ENCODE measurements at regions not wholly inside any gene's neighbourhood (a gene's known extent, or its start where the extent isn't known, plus 50 kb on each side); places are given as distances from the start of the nearest gene placed in this dataset.
"Not testable (repeated sequence)": the region's sequence is repeated elsewhere in the genome, so short reads cannot be mapped to it uniquely, and the experiment has no call there.

DNA sequence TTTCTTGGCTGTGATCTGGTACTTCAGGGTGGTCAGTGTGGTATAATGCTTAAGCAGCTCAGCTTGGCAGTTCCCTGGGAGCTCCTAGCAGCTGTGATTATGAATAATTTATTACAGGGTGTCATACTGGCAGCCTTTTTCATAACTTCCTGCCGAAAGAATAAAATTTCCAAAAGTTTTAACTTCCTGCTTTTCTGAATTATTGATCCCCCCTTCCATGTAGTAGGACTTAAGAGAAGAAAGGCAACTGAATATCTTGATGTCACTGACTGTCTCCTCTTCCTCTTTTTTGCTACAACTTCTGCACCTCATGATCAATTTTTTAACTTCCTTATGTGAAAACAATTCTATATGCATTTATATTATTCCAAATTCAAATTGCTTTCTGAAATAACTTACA lies 74.3 kb upstream of the SPEF2 start:
- no peak for DNase-seq
- H4K20me1 ChIP-seq (ENCODE audit: insufficient read depth) = no peaks in the 10 kb centered on the region
- no peaks in the 10 kb centered on the region for H3K4me1 ChIP-seq (ENCODE audit: insufficient read depth)
- TF ChIP-seq EZH2phosphoT487 (IDR thresholded peaks at IDR 0.05; ENCODE audit: insufficient read depth, low read depth) = no peak
- no peak for TF ChIP-seq EZH2 (IDR thresholded peaks at IDR 0.05; ENCODE audit: insufficient read depth, poor library complexity, severe bottlenecking)
- H3K27ac ChIP-seq = no peak overlapping the region
- H2AFZ ChIP-seq = no peak overlapping the region
- in situ Hi-C loops (cut with MboI) = no loop called here
- no peak overlapping the region for H3K4me3 ChIP-seq
- no peaks in the 10 kb centered on the region for H3K9me3 ChIP-seq (ENCODE audit: low read depth)
- H3K27me3 ChIP-seq (replicated peaks; ENCODE audit: insufficient read depth) = no peaks in the 10 kb centered on the region
- H3F3A ChIP-seq (ENCODE audit: insufficient read depth) = no peaks in the 10 kb centered on the region
- no peaks in the 10 kb centered on the region for H3K36me3 ChIP-seq (ENCODE audit: low read depth)
- H3K79me2 ChIP-seq (ENCODE audit: insufficient read depth) = no peaks in the 10 kb centered on the region
- no peaks in the 10 kb centered on the region for H3K9me2 ChIP-seq (ENCODE audit: insufficient read depth)
- H3K9ac ChIP-seq = no peak overlapping the region
- no peak overlapping the region for H3K4me2 ChIP-seq (ENCODE audit: unreplicated experiment)
- WGBS, 2 experiments (ENCODE audit: low coverage in 1 of 2, low lambda C conversion rate in 2 of 2, missing lambda C conversion rate in 2 of 2) = 0% methylated on average over 1 of the region's 1 CpG

DNA sequence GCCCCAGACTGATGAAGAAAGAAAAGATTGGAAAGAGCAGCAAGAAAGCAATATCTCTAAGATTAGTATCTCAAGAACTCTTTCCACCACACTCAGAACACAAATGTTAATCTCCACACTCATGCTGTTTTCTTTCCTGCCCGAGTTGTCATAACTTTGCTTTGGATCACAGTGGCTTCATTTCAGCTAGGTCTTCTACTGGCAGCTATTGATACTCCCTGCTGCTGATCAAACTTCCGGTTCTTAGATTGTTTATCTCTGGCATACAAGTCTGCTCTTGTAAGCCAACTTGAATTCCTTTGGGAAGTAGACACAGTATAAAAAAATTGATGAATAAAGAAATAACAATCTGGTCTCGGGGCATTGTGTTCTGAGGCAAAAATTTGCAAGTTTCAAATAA lies 77.7 kb upstream of the SPEF2 start:
- H3K27me3 ChIP-seq (replicated peaks; ENCODE audit: insufficient read depth) = no peaks in the 10 kb centered on the region
- H3K4me1 ChIP-seq (ENCODE audit: insufficient read depth) = no peaks in the 10 kb centered on the region
- no peaks in the 10 kb centered on the region for H3F3A ChIP-seq (ENCODE audit: insufficient read depth)
- no peaks in the 10 kb centered on the region for H3K79me2 ChIP-seq (ENCODE audit: insufficient read depth)
- no peak for DNase-seq
- H3K4me3 ChIP-seq = no peak overlapping the region
- TF ChIP-seq EZH2phosphoT487 (IDR thresholded peaks at IDR 0.05; ENCODE audit: insufficient read depth, low read depth) = no peak
- no peak for TF ChIP-seq EZH2 (IDR thresholded peaks at IDR 0.05; ENCODE audit: insufficient read depth, poor library complexity, severe bottlenecking)
- no peaks in the 10 kb centered on the region for H3K36me3 ChIP-seq (ENCODE audit: low read depth)
- H3K9me3 ChIP-seq (ENCODE audit: low read depth) = no peaks in the 10 kb centered on the region
- H3K27ac ChIP-seq = no peak overlapping the region
- WGBS, 2 experiments (ENCODE audit: low coverage in 1 of 2, low lambda C conversion rate in 2 of 2, missing lambda C conversion rate in 2 of 2) = 2 to 3% methylated on average over 3 of the region's 3 CpGs
- H3K4me2 ChIP-seq (ENCODE audit: unreplicated experiment) = no peak overlapping the region
- H3K9me2 ChIP-seq (ENCODE audit: insufficient read depth) = no peaks in the 10 kb centered on the region
- H2AFZ ChIP-seq = no peak overlapping the region
- H4K20me1 ChIP-seq (ENCODE audit: insufficient read depth) = no peaks in the 10 kb centered on the region
- no peak overlapping the region for H3K9ac ChIP-seq
- in situ Hi-C loops (cut with MboI) = no loop called here

DNA sequence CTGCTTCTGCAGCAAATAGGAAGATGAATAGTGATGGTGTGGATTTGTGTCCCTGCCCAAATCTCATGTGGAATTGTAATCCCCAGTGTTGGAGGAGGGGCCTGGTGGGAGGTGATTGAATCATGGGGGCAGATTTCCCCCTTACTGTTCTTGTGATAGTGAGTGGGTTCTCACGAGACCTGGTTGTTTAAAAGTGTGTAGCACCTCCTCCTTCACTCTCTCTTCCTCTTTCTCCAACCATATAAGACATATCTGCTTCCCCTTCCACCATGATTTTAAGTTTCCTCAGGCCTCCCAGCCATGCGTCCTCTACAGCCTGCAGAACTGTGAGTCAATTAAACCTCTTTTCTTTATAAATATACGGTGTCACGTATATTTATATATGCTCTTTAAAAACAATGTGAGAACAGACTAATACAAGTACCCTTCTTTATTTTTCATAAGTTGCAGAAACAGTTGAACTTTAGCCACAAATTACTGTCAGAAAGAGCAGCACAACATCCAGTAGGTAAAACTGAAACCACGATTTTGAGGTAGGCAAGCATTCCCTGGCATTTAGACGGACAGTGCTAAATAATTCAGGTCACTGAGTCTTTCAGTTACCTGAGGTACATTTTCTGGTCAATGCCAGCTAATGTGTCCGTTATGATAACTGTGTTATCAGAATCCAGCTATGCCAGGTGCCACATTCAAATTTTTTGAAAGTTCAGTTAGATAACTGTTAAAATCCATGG lies 79.3 kb upstream of the SPEF2 start:
- no peaks in the 10 kb centered on the region for H4K20me1 ChIP-seq (ENCODE audit: insufficient read depth)
- H3K27ac ChIP-seq = no peak overlapping the region
- H3K4me1 ChIP-seq (ENCODE audit: insufficient read depth) = no peaks in the 10 kb centered on the region
- no peak overlapping the region for H2AFZ ChIP-seq
- in situ Hi-C loops (cut with MboI) = no loop called here
- TF ChIP-seq EZH2phosphoT487 (IDR thresholded peaks at IDR 0.05; ENCODE audit: insufficient read depth, low read depth) (no peak), EZH2 (IDR thresholded peaks at IDR 0.05; ENCODE audit: insufficient read depth, poor library complexity, severe bottlenecking) (no peak)
- no peak overlapping the region for H3K9ac ChIP-seq
- no peak overlapping the region for H3K4me3 ChIP-seq
- no peaks in the 10 kb centered on the region for H3K36me3 ChIP-seq (ENCODE audit: low read depth)
- no peaks in the 10 kb centered on the region for H3K9me2 ChIP-seq (ENCODE audit: insufficient read depth)
- no peaks in the 10 kb centered on the region for H3K27me3 ChIP-seq (replicated peaks; ENCODE audit: insufficient read depth)
- no peaks in the 10 kb centered on the region for H3K79me2 ChIP-seq (ENCODE audit: insufficient read depth)
- H3K9me3 ChIP-seq (ENCODE audit: low read depth) = no peaks in the 10 kb centered on the region
- no peaks in the 10 kb centered on the region for H3F3A ChIP-seq (ENCODE audit: insufficient read depth)
- H3K4me2 ChIP-seq (ENCODE audit: unreplicated experiment) = no peak overlapping the region
- no peak for DNase-seq
- 44 to 51% methylated on average over 7 of the region's 7 CpGs for WGBS, 2 experiments (ENCODE audit: low coverage in 1 of 2, low lambda C conversion rate in 2 of 2, missing lambda C conversion rate in 2 of 2)

DNA sequence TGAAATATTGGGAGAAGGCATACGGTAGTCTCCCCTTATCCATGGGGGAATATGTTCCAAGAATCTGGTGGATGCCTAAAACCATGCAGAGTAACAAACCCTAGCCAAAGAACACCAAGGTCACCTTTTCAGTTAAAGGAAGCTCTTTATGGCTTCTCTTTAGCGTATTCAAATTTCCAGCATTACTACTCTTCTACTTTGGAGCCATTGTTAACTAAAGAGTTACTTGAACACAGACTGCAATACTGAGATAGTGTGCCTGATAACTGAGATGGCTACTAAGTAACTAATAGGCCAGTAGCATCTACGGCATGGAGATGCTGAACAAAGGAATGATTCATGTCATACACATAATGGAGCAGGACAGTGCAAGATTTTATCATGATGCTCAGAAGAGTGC lies 84.5 kb upstream of the SPEF2 start:
- no peak for TF ChIP-seq EZH2phosphoT487 (IDR thresholded peaks at IDR 0.05; ENCODE audit: insufficient read depth, low read depth)
- no peak for TF ChIP-seq EZH2 (IDR thresholded peaks at IDR 0.05; ENCODE audit: insufficient read depth, poor library complexity, severe bottlenecking)
- Histone ChIP-seq H3K27me3 (replicated peaks; ENCODE audit: insufficient read depth) (no peaks in the 10 kb centered on the region), H3K9ac (no peak overlapping the region), H3F3A (ENCODE audit: insufficient read depth) (no peaks in the 10 kb centered on the region), H3K9me2 (ENCODE audit: insufficient read depth) (no peaks in the 10 kb centered on the region), H3K4me2 (ENCODE audit: unreplicated experiment) (no peak overlapping the region), H3K36me3 (ENCODE audit: low read depth) (no peaks in the 10 kb centered on the region), H3K27ac (no peak overlapping the region), H2AFZ (no peak overlapping the region), H3K4me3 (no peak overlapping the region), H3K9me3 (ENCODE audit: low read depth) (no peaks in the 10 kb centered on the region), H4K20me1 (ENCODE audit: insufficient read depth) (no peaks in the 10 kb centered on the region), H3K4me1 (ENCODE audit: insufficient read depth) (no peaks in the 10 kb centered on the region), H3K79me2 (ENCODE audit: insufficient read depth) (no peaks in the 10 kb centered on the region)
- in situ Hi-C loops (cut with MboI) = no loop called here
- 54 to 63% methylated on average over 3 of the region's 3 CpGs for WGBS, 2 experiments (ENCODE audit: low coverage in 1 of 2, low lambda C conversion rate in 2 of 2, missing lambda C conversion rate in 2 of 2)
- DNase-seq = no peak

- 77 to 85% methylated on average over 11 to 14 of the region's 29 CpGs for WGBS, 2 experiments (ENCODE audit: low coverage in 1 of 2, low lambda C conversion rate in 2 of 2, missing lambda C conversion rate in 2 of 2)
- H3K9me3 ChIP-seq (ENCODE audit: low read depth); H3K9me2 ChIP-seq (ENCODE audit: insufficient read depth); H3K79me2 ChIP-seq (ENCODE audit: insufficient read depth); H3K4me1 ChIP-seq (ENCODE audit: insufficient read depth); H3F3A ChIP-seq (ENCODE audit: insufficient read depth); DNase-seq; in situ Hi-C loops (cut with MboI); H3K27ac ChIP-seq; H3K4me3 ChIP-seq; H4K20me1 ChIP-seq (ENCODE audit: insufficient read depth); H2AFZ ChIP-seq; H3K9ac ChIP-seq; H3K4me2 ChIP-seq (ENCODE audit: unreplicated experiment); H3K36me3 ChIP-seq (ENCODE audit: low read depth); H3K27me3 ChIP-seq (replicated peaks; ENCODE audit: insufficient read depth): not testable (repeated sequence)
These were observed 86.1 kb upstream of the SPEF2 start for GRCh38 chr5:35531553-35531952.
